ENCODE measurements at regions not wholly inside any gene's neighbourhood (a gene's known extent, or its start where the extent isn't known, plus 50 kb on each side); places are given as distances from the start of the nearest gene placed in this dataset.
"Not testable (repeated sequence)": the region's sequence is repeated elsewhere in the genome, so short reads cannot be mapped to it uniquely, and the experiment has no call there.

GRCh38 chr6:137571854-137572253, 77.7 kb upstream of the OLIG3 start:
- Histone ChIP-seq H3K36me3 (ENCODE audit: control insufficient read depth, insufficient read depth, low read length) (no peaks in the 10 kb centered on the region), H3K27ac (ENCODE audit: low read length) (no peak overlapping the region), H3K27me3 (ENCODE audit: control insufficient read depth, insufficient read depth, low read length) (no peaks in the 10 kb centered on the region), H3K4me1 (ENCODE audit: control insufficient read depth, insufficient read depth, low read length) (no peaks in the 10 kb centered on the region), H3K9me3 (ENCODE audit: control insufficient read depth, insufficient read depth, low read length) (no peaks in the 10 kb centered on the region), H3K4me3 (ENCODE audit: low read length) (no peak overlapping the region)
- no peak for DNase-seq (ENCODE audit: low read depth, low spot score)

- no peaks in the 10 kb centered on the region for H3K27me3 ChIP-seq (ENCODE audit: control insufficient read depth, insufficient read depth, low read length)
- H3K36me3 ChIP-seq (ENCODE audit: control insufficient read depth, insufficient read depth, low read length), result no peaks in the 10 kb centered on the region
- DNase-seq (ENCODE audit: low read depth, low spot score), result no peak
- no peak overlapping the region for H3K27ac ChIP-seq (ENCODE audit: low read length)
- H3K4me3 ChIP-seq (ENCODE audit: low read length), result no peak overlapping the region
- no CpG with 5 or more reads among the region's 4 CpGs for WGBS (ENCODE audit: insufficient coverage, insufficient read length)
- no peaks in the 10 kb centered on the region for H3K9me3 ChIP-seq (ENCODE audit: control insufficient read depth, insufficient read depth, low read length)
- H3K4me1 ChIP-seq (ENCODE audit: control insufficient read depth, insufficient read depth, low read length), result no peaks in the 10 kb centered on the region
These were observed 79.5 kb upstream of the OLIG3 start for GRCh38 chr6:137573739-137574138.

- no peaks in the 10 kb centered on the region for H3K9me3 ChIP-seq (ENCODE audit: control insufficient read depth, insufficient read depth, low read length)
- no peaks in the 10 kb centered on the region; the same call in 1 of the 2 replicates for H3K27me3 ChIP-seq (ENCODE audit: control insufficient read depth, insufficient read depth, low read length)
- no peaks in the 10 kb centered on the region for H3K36me3 ChIP-seq (ENCODE audit: control insufficient read depth, insufficient read depth, low read length)
- H3K4me1 ChIP-seq (ENCODE audit: control insufficient read depth, insufficient read depth, low read length), result no peaks in the 10 kb centered on the region
- WGBS (ENCODE audit: insufficient coverage, insufficient read length), result no CpG with 5 or more reads among the region's 2 CpGs
- H3K27ac ChIP-seq (ENCODE audit: low read length), result no peak overlapping the region
- H3K4me3 ChIP-seq (ENCODE audit: low read length), result no peak overlapping the region
- DNase-seq (ENCODE audit: low read depth, low spot score), result no peak
These were observed 85.4 kb upstream of the OLIG3 start for GRCh38 chr6:137579612-137580011.

GRCh38 chr6:137581019-137581707, 87.0 kb upstream of the OLIG3 start:
- Histone ChIP-seq H3K4me1 (ENCODE audit: control insufficient read depth, insufficient read depth, low read length) (no peaks in the 10 kb centered on the region), H3K27me3 (ENCODE audit: control insufficient read depth, insufficient read depth, low read length) (no peaks in the 10 kb centered on the region; the same call in 1 of the 2 replicates), H3K4me3 (ENCODE audit: low read length) (no peak overlapping the region), H3K27ac (ENCODE audit: low read length) (no peak overlapping the region), H3K36me3 (ENCODE audit: control insufficient read depth, insufficient read depth, low read length) (no peaks in the 10 kb centered on the region), H3K9me3 (ENCODE audit: control insufficient read depth, insufficient read depth, low read length) (no peaks in the 10 kb centered on the region)
- WGBS (ENCODE audit: insufficient coverage, insufficient read length), result no CpG with 5 or more reads among the region's 3 CpGs
- DNase-seq (ENCODE audit: low read depth, low spot score), result no peak

GRCh38 chr6:137583519-137583918, 89.3 kb upstream of the OLIG3 start:
- WGBS (ENCODE audit: insufficient coverage, insufficient read length), result no CpG with 5 or more reads among the region's 6 CpGs
- H3K9me3 ChIP-seq (ENCODE audit: control insufficient read depth, insufficient read depth, low read length); DNase-seq (ENCODE audit: low read depth, low spot score); H3K27ac ChIP-seq (ENCODE audit: low read length); H3K4me1 ChIP-seq (ENCODE audit: control insufficient read depth, insufficient read depth, low read length); H3K4me3 ChIP-seq (ENCODE audit: low read length); H3K27me3 ChIP-seq (ENCODE audit: control insufficient read depth, insufficient read depth, low read length); H3K36me3 ChIP-seq (ENCODE audit: control insufficient read depth, insufficient read depth, low read length): not testable (repeated sequence)

GRCh38 chr6:137588472-137588871, 94.3 kb upstream of the OLIG3 start:
- WGBS (ENCODE audit: insufficient coverage, insufficient read length), result no CpG with 5 or more reads among the region's 4 CpGs
- no peak overlapping the region for H3K27ac ChIP-seq (ENCODE audit: low read length)

GRCh38 chr6:137589067-137589848, 95.1 kb upstream of the OLIG3 start:
- Histone ChIP-seq H3K27ac (ENCODE audit: low read length) (no peak overlapping the region), H3K4me3 (ENCODE audit: low read length) (no peak overlapping the region), H3K27me3 (ENCODE audit: control insufficient read depth, insufficient read depth, low read length) (no peaks in the 10 kb centered on the region), H3K4me1 (ENCODE audit: control insufficient read depth, insufficient read depth, low read length) (0 out of 2 replicates have a peak, but pooled peaks cover 1% of the 10 kb centered on the region), H3K36me3 (ENCODE audit: control insufficient read depth, insufficient read depth, low read length) (no peaks in the 10 kb centered on the region), H3K9me3 (ENCODE audit: control insufficient read depth, insufficient read depth, low read length) (no peaks in the 10 kb centered on the region)
- WGBS (ENCODE audit: insufficient coverage, insufficient read length), result no CpG with 5 or more reads among the region's 9 CpGs
- peak; percentile 67 for DNase-seq (ENCODE audit: low read depth, low spot score)

More at GRCh38 chr6:137588472-137588871, 94.3 kb upstream of the OLIG3 start:
- Histone ChIP-seq H3K27me3 (ENCODE audit: control insufficient read depth, insufficient read depth, low read length) (no peaks in the 10 kb centered on the region; the same call in 1 of the 2 replicates), H3K36me3 (ENCODE audit: control insufficient read depth, insufficient read depth, low read length) (no peaks in the 10 kb centered on the region), H3K4me1 (ENCODE audit: control insufficient read depth, insufficient read depth, low read length) (0 out of 2 replicates have a peak, but pooled peaks cover 1% of the 10 kb centered on the region), H3K4me3 (ENCODE audit: low read length) (no peak overlapping the region), H3K9me3 (ENCODE audit: control insufficient read depth, insufficient read depth, low read length) (no peaks in the 10 kb centered on the region)
- DNase-seq (ENCODE audit: low read depth, low spot score), result no peak

- Histone ChIP-seq H3K36me3 (ENCODE audit: control insufficient read depth, insufficient read depth, low read length) (no peaks in the 10 kb centered on the region), H3K27me3 (ENCODE audit: control insufficient read depth, insufficient read depth, low read length) (no peaks in the 10 kb centered on the region), H3K27ac (ENCODE audit: low read length) (no peak overlapping the region), H3K9me3 (ENCODE audit: control insufficient read depth, insufficient read depth, low read length) (no peaks in the 10 kb centered on the region), H3K4me3 (ENCODE audit: low read length) (no peak overlapping the region), H3K4me1 (ENCODE audit: control insufficient read depth, insufficient read depth, low read length) (0 out of 2 replicates have a peak, but pooled peaks cover 1% of the 10 kb centered on the region)
- DNase-seq (ENCODE audit: low read depth, low spot score), result no peak
These were observed 96.5 kb upstream of the OLIG3 start for GRCh38 chr6:137590684-137591083.

- Histone ChIP-seq H3K36me3 (ENCODE audit: control insufficient read depth, insufficient read depth, low read length) (no peaks in the 10 kb centered on the region), H3K9me3 (ENCODE audit: control insufficient read depth, insufficient read depth, low read length) (no peaks in the 10 kb centered on the region), H3K4me3 (ENCODE audit: low read length) (no peak overlapping the region), H3K27ac (ENCODE audit: low read length) (no peak overlapping the region), H3K4me1 (ENCODE audit: control insufficient read depth, insufficient read depth, low read length) (peaks cover 2% of the 10 kb centered on the region; the same call in 1 of the 2 replicates), H3K27me3 (ENCODE audit: control insufficient read depth, insufficient read depth, low read length) (no peaks in the 10 kb centered on the region)
- no CpG with 5 or more reads among the region's 4 CpGs for WGBS (ENCODE audit: insufficient coverage, insufficient read length)
- DNase-seq (ENCODE audit: low read depth, low spot score), result no peak
These were observed 107.3 kb upstream of the OLIG3 start for GRCh38 chr6:137601471-137601870.

GRCh38 chr6:137602313-137603197, 108.4 kb upstream of the OLIG3 start:
- Histone ChIP-seq H3K27ac (ENCODE audit: low read length) (no peak overlapping the region), H3K27me3 (ENCODE audit: control insufficient read depth, insufficient read depth, low read length) (no peaks in the 10 kb centered on the region), H3K4me1 (ENCODE audit: control insufficient read depth, insufficient read depth, low read length) (peaks cover 2% of the 10 kb centered on the region; the same call in 1 of the 2 replicates), H3K9me3 (ENCODE audit: control insufficient read depth, insufficient read depth, low read length) (no peaks in the 10 kb centered on the region), H3K4me3 (ENCODE audit: low read length) (no peak overlapping the region), H3K36me3 (ENCODE audit: control insufficient read depth, insufficient read depth, low read length) (no peaks in the 10 kb centered on the region)
- WGBS (ENCODE audit: insufficient coverage, insufficient read length), result no CpG with 5 or more reads among the region's 9 CpGs
- DNase-seq (ENCODE audit: low read depth, low spot score), result no peak

All from iPS DF 6.9 (cell line).